ENCODE measurements at regions not wholly inside any gene's neighbourhood (a gene's known extent, or its start where the extent isn't known, plus 50 kb on each side); places are given as distances from the start of the nearest gene placed in this dataset.

- no peak for TF ChIP-seq CTCF (IDR thresholded peaks at IDR 0.05)
- no peak for TF ChIP-seq POLR2A (IDR thresholded peaks at IDR 0.05)
- no peak for TF ChIP-seq POLR2AphosphoS5 (IDR thresholded peaks at IDR 0.05)
- TF ChIP-seq EP300 (IDR thresholded peaks at IDR 0.05): no peak
These were observed 94.9 kb upstream of the CTDP1 start for GRCh38 chr18:79584491-79585394.

Measured in suprapubic skin (tissue), 4 donors.